ENCODE measurements at regions not wholly inside any gene's neighbourhood (a gene's known extent, or its start where the extent isn't known, plus 50 kb on each side); places are given as distances from the start of the nearest gene placed in this dataset.

GRCh38 chr5:125834438-125835115 lies 588.6 kb upstream of the GRAMD2B start:
- DNase-seq, result no peak

GRCh38 chr5:125835293-125836172 lies 587.7 kb upstream of the GRAMD2B start:
- DNase-seq, result no peak

DNA sequence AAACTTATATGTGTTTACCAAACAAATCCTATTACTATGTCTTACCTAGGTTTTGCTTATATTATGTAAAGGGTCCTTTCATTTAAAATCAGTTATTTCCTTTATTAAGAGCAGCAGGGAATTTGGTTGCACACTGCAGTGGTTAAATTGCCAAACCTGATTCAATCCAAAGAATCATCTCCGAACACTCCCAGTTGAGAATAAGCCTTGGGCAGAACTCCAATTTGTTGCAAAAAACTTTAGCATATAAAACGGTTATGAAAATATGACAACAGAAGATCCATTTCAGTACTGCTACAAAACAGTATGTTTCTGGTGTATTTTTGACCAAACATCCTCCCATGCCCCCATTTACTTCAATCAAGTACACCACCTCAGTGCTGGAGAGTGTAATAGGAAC lies 587.0 kb upstream of the GRAMD2B start:
- no peak for DNase-seq

GRCh38 chr5:125837866-125838265 lies 585.3 kb upstream of the GRAMD2B start:
- DNase-seq, result no peak

DNA sequence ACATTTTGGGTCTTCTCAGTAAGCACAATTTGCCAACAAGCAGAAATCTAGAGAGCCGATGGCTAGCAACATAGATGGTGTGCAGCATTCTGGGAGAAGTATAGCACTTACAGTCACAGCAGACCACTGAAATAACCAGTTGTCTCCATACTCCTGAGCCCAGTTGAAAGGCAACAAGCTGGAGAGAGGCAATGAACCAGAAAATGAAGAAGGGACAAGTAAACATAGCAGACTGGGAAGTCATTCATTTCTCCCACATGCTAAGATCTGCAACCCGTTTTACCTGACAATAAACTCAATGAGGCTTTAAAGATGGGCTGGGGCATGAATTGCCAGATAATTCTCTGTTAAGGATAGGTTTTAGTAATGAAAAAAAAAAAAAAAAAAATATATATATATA lies 575.6 kb upstream of the GRAMD2B start:
- DNase-seq, result no peak

DNA sequence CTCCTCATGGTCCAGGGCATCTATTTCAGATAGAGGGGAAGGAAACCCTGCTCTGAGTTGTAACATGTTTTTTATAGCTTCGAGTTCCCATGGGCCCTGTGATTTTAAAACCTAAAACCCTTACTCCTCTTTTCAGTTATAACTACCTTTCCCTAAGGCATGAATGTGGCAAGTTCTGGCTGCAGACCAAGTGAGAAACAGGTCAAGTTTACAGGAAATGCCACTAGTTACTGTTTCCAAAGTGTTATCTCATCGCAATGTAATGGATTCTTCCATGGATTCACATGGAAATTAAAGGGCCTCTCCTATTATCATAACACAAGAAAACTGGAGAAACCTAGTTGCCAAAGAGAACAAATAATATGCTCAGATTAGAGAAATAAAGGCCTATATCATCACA lies 574.5 kb upstream of the GRAMD2B start:
- DNase-seq, result no peak

GRCh38 chr5:125856949-125857348 lies 566.3 kb upstream of the GRAMD2B start:
- no peak for DNase-seq

DNA sequence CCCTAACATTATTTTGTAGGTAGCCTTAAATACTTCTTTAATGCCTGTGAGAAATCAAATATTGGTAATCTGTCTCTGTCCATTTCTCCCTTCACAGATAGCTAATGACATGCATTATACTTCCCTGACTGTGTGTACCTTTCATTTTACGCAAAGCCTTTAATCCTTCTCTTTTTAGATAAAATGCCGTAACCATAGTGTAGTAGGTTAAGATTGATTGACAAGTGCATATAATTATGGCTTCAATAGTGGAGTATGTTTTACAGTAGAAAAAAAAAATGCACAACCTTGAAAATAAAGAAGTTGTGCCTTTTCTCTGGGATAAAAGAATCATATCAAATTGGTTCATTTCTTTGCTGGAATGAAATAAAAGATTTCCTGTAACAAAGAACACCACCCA lies 559.6 kb upstream of the GRAMD2B start:
- no peak for DNase-seq

GRCh38 chr5:125865166-125865815 lies 557.9 kb upstream of the GRAMD2B start:
- DNase-seq, result no peak

DNA sequence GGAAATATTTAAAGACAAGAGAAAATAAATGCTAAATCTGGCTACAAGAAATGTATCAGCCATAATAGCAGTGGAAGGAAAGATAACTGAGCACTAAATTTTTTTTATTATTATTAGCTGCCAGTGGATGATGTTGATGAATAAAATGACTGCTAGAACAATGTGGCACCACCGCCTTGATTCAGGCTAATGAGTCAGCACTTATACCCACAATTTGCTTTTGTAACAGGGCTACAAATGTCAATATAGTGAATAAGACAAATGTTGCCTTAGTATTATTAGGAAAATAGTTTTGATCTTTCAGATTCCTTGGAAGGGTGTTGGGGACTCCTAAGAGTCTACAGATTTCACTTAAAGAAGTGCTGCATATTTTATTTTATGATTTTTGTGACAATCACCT lies 555.2 kb upstream of the GRAMD2B start:
- DNase-seq, result no peak

DNA sequence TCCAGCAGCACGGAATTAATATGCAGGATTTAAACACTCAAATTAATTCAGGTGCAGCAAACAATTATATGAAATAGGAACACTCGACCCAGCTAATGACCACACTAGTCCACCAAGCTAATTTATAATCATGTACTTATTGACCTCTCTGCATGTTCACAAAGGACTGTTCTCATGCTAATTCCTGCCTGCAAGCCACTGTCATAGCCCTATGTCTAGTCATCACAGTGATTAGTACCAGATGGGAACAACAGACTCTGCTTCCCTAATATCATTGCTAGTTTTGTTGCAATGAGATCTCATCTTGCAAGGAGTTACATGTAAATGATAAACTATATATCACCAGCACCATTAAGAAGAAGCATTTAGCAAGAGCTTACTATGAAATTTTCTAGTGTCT lies 553.0 kb upstream of the GRAMD2B start:
- DNase-seq, result no peak

GRCh38 chr5:125874057-125874456 lies 549.2 kb upstream of the GRAMD2B start:
- DNase-seq, result no peak

DNA sequence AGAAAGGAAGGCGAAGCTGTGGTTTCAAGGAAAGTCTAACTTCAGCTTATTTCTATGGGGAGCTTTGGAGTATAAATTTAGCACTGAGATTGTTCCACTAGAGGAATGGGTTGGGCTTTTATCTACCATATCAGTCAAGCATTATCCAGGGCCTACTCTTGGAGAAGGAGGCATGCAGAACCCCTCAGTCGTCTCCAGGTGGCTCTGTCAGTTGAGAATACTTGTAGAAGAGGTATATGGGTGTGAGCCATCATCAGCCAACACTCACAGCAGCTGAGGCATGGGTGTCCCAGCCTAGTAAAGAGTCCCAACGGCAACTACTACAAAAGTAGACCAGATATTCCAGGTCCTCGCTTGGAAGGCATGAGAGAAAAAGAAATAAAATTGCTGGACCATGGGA lies 548.5 kb upstream of the GRAMD2B start:
- DNase-seq, result no peak

DNA sequence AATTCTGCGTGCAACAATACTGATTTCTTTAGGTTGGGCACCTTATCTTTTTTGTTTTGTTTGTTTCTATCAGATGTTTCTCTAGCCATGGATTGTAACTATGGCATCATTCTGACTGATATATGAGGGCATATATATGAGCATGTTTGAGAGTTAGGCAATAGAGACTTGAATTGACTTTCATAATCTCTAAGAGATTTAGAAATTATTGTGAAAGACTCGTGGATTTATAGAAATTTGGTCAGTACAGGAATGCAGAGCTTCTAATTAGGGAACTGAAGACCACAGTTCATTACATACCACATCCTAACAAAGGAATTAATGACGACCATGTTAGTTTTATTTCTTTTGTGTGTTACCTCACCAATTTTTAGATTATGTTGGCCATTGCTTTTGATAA lies 546.0 kb upstream of the GRAMD2B start:
- DNase-seq, result no peak

DNA sequence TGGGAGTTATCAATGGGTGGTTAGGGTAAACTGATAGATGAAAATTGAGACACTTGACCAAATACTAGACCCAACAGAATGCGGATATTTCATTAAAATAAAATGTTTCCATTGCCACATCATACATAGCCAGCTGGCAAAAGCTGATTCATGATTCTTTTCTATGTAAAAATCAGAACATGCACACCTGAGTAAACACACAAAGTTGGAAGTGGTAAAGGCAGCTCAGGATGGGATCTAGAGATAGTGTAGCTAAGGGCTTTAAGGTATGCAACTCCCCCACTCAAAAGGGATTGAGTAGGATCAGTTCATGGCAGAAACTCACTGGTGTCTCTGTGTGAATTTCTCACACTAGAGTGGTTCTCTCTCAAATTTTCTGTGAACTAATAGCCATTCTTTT lies 541.1 kb upstream of the GRAMD2B start:
- no peak for DNase-seq

GRCh38 chr5:125883223-125883622 lies 540.0 kb upstream of the GRAMD2B start:
- no peak for DNase-seq

DNA sequence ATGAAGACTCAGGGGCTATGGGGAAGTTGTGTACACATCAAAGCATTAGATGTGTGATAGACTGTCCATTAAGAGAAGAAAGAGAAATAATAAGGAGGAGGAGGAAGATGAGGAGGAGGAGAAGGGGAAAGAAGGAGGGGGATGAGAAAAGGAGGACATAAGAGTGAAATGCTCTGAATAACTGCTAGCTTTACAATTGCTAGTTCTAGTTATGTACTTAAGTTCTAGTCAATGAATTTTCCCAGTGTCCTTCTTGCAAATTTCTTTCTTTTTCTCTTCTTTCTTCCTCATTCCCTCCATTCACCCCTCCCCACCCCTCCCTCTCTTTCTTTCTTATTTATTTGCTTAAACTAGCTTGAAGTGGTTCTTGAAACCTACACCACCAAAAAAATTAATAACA lies 534.9 kb upstream of the GRAMD2B start:
- no peak for DNase-seq

GRCh38 chr5:125890511-125890931 lies 532.7 kb upstream of the GRAMD2B start:
- no peak for DNase-seq

- DNase-seq, result no peak
Measured at GRCh38 chr5:125891061-125891725, 532.0 kb upstream of the GRAMD2B start.

DNA sequence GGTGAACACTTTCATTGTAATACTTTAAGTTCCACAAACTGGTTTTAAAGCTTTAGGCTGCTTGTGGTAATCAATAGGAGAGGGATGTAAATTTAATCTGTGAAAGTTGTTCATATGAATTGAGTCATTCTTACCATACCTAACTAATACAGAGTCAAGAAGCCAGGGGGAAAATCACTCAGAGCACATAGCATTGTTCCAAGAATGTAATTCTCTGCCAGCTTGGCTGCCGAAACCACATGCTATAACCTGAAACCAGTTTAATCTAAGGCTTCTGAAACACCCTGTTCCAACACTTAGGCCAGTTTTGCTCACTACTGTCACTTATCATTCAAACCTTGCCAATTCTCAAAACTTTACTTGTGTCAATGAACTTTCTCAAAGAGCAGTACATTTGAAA lies 528.8 kb upstream of the GRAMD2B start:
- DNase-seq, result no peak

DNA sequence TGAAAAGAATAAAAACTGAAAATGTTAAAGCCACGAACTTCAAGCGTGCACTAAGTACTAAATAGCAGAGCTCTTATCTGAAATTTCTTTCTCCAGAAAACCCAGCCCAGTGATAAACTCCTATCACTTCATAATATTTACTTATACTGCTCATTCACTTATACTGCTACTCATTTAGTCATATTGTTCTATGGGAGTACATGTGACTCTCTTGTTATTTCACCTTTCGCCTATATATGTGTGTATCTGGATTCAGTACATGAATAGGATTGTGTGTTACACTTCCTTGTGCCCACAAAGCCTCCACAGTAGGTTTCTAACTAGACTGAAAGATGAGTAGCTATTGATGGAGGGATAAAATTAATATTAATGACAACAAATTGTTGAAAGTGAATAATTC lies 526.8 kb upstream of the GRAMD2B start:
- DNase-seq, result no peak

GRCh38 chr5:125897089-125897488 lies 526.1 kb upstream of the GRAMD2B start:
- no peak for DNase-seq

DNA sequence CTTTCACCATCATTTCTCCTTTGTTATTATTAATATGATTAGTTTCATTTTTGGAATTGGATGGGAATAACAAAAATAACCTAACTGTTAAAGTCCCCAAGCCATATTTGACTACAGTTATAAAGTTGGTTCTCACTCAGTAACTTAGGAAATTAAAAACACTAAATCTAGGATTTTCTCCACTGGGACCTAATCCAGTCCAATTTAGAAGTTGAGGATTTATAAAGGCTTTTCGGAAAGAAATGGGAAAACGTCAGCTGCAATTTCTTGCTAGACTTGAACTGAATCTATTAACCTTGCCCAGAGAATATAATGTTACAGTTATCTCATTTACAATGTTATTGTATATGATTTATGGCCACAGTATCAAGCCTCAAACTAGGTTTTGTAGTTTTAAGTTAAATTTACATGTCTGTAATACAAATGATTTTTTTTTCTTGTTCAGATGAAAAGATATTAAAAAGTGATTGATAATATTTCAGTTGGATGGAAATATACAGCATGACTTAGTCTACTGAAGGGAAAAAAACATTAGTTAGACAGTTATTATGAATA lies 524.3 kb upstream of the GRAMD2B start:
- no peak for DNase-seq
